LNCaP clone FGC (cell line): ENCODE measurements at regions not wholly inside any gene's neighbourhood (a gene's known extent, or its start where the extent isn't known, plus 50 kb on each side); places are given as distances from the start of the nearest gene placed in this dataset.

Experiments
- DNase-seq: peaks from one replicate; pipeline ENCODE4 v3.0.0-alpha.2; 2011; ENCODE audit warnings: low read depth
- H3K4me3 ChIP-seq: 2 replicates; pipeline ENCODE4 v1.5.1; 2011; ENCODE audit warnings: mild to moderate bottlenecking, low read depth, low read length, control low read depth
- CTCF ChIP-seq: IDR thresholded peaks from 2 replicates; pipeline ENCODE4 v1.5.1; 2012; ENCODE audit warnings: mild to moderate bottlenecking; ENCODE audit not compliant: control insufficient read depth, insufficient read depth; ENCODE audit errors: extremely low read depth

GRCh38 chr6:72551470-72551869 is 70.4 kb upstream of the KCNQ5 start:
- no peak for DNase-seq
- no peak overlapping the region for H3K4me3 ChIP-seq
- no peak for TF ChIP-seq CTCF

- DNase-seq: peak; percentile 25
- TF ChIP-seq CTCF: no peak
- H3K4me3 ChIP-seq: no peak overlapping the region
Measured at GRCh38 chr6:72552938-72553337, 68.9 kb upstream of the KCNQ5 start.

GRCh38 chr6:72553531-72554511 is 68.0 kb upstream of the KCNQ5 start:
- DNase-seq: no peak
- H3K4me3 ChIP-seq: no peak overlapping the region
- TF ChIP-seq CTCF: no peak

GRCh38 chr6:72554761-72555221 is 67.1 kb upstream of the KCNQ5 start:
- H3K4me3 ChIP-seq: no peak overlapping the region
- no peak for TF ChIP-seq CTCF
- DNase-seq: no peak

- DNase-seq: no peak
- no peak overlapping the region for H3K4me3 ChIP-seq
- TF ChIP-seq CTCF: no peak
Measured at GRCh38 chr6:72559067-72559466, 62.8 kb upstream of the KCNQ5 start.

GRCh38 chr6:72559555-72559954 is 62.3 kb upstream of the KCNQ5 start:
- TF ChIP-seq CTCF: no peak
- DNase-seq: no peak
- H3K4me3 ChIP-seq: no peak overlapping the region
